ENCODE measurements at regions not wholly inside any gene's neighbourhood (a gene's known extent, or its start where the extent isn't known, plus 50 kb on each side); places are given as distances from the start of the nearest gene placed in this dataset.
"Not testable (repeated sequence)": the region's sequence is repeated elsewhere in the genome, so short reads cannot be mapped to it uniquely, and the experiment has no call there.

DNA sequence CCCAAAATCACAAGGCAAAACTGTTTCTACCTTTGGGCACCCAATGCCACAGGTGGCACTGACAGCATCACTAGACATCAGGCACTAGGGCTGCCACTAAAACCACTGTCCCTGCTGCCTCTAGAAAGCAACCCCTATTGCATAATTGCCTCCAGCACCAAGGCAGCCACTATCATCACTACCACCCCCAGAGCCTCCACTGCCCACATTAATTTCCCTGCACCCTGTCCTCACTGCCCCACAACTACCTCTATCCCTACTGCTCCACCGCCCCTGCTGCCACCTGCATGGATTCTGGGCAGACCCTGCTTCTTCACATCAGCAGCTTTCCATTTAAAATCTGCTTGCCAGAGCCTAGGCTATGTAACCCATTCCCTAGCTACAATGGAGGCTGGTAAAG is 68.6 kb upstream of the CACHD1 start:
- DNase-seq (ENCODE audit: extremely low spot score, unreplicated experiment), result no peak
- H3K36me3 Mint-ChIP-seq (ENCODE audit: unreplicated experiment), result no peaks in the 10 kb centered on the region
- H3K9me3 Mint-ChIP-seq (ENCODE audit: unreplicated experiment), result no peaks in the 10 kb centered on the region
- TF ChIP-seq, protein P1, sequence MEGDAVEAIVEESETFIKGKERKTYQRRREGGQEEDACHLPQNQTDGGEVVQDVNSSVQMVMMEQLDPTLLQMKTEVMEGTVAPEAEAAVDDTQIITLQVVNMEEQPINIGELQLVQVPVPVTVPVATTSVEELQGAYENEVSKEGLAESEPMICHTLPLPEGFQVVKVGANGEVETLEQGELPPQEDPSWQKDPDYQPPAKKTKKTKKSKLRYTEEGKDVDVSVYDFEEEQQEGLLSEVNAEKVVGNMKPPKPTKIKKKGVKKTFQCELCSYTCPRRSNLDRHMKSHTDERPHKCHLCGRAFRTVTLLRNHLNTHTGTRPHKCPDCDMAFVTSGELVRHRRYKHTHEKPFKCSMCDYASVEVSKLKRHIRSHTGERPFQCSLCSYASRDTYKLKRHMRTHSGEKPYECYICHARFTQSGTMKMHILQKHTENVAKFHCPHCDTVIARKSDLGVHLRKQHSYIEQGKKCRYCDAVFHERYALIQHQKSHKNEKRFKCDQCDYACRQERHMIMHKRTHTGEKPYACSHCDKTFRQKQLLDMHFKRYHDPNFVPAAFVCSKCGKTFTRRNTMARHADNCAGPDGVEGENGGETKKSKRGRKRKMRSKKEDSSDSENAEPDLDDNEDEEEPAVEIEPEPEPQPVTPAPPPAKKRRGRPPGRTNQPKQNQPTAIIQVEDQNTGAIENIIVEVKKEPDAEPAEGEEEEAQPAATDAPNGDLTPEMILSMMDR (IDR thresholded peaks at IDR 0.05), result no peak
- no peak overlapping the region for H3K27ac Mint-ChIP-seq (ENCODE audit: unreplicated experiment)
- H3K4me3 Mint-ChIP-seq (ENCODE audit: unreplicated experiment), result no peak overlapping the region
- H3K27me3 Mint-ChIP-seq (ENCODE audit: unreplicated experiment), result peaks cover 35% of the 10 kb centered on the region
- H3K4me1 Mint-ChIP-seq (ENCODE audit: unreplicated experiment), result no peaks in the 10 kb centered on the region

DNA sequence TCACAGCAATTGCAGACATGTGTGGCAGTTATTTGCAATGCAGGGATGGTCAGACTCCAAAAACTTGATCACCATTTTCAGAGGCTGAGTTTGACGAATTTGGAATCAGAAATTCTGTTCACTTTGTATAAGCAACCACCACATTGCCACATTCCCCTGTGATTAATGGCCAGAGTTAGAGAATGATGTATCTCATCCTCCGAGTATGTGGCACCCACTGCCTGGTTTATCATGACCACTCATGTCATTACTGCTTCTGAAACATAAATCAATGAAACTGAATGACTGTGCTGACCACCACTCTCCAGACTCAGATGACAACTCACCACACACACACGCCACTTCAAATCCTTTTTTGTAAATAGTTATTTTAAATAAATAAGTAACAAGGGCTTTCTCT is 66.6 kb upstream of the CACHD1 start:
- peaks cover 44% of the 10 kb centered on the region for H3K27me3 Mint-ChIP-seq (ENCODE audit: unreplicated experiment)
- H3K4me3 Mint-ChIP-seq (ENCODE audit: unreplicated experiment), result no peak overlapping the region
- H3K9me3 Mint-ChIP-seq (ENCODE audit: unreplicated experiment), result no peaks in the 10 kb centered on the region
- DNase-seq (ENCODE audit: extremely low spot score, unreplicated experiment), result no peak
- no peaks in the 10 kb centered on the region for H3K4me1 Mint-ChIP-seq (ENCODE audit: unreplicated experiment)
- no peak overlapping the region for H3K27ac Mint-ChIP-seq (ENCODE audit: unreplicated experiment)
- TF ChIP-seq, protein P1 (IDR thresholded peaks at IDR 0.05), result no peak
- no peaks in the 10 kb centered on the region for H3K36me3 Mint-ChIP-seq (ENCODE audit: unreplicated experiment)

DNA sequence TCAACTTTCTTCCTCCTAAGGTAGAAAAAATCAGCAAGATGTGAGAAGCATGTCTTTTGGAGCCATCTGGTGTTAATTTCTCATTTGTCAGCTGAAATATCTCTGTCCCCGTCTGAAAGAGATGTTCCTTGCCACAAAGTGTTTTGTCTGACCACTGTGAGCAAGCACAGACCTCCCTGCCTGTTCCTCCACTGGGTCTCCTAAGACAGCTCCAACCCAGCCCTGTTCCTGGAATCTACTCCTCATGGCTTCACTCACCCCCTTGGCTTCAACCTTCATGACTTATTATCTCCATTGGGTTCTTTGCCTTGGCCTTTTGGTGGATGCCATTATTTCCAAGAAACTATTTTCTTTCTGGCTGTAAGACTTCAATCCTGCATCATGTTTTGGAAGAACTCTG is 65.7 kb upstream of the CACHD1 start:
- Mint-ChIP-seq H3K36me3 (ENCODE audit: unreplicated experiment) (no peaks in the 10 kb centered on the region), H3K9me3 (ENCODE audit: unreplicated experiment) (no peaks in the 10 kb centered on the region), H3K4me3 (ENCODE audit: unreplicated experiment) (no peak overlapping the region), H3K27me3 (ENCODE audit: unreplicated experiment) (peaks cover 44% of the 10 kb centered on the region), H3K4me1 (ENCODE audit: unreplicated experiment) (no peaks in the 10 kb centered on the region), H3K27ac (ENCODE audit: unreplicated experiment) (no peak overlapping the region)
- no peak for DNase-seq (ENCODE audit: extremely low spot score, unreplicated experiment)
- TF ChIP-seq, protein P1 (IDR thresholded peaks at IDR 0.05), result no peak

DNA sequence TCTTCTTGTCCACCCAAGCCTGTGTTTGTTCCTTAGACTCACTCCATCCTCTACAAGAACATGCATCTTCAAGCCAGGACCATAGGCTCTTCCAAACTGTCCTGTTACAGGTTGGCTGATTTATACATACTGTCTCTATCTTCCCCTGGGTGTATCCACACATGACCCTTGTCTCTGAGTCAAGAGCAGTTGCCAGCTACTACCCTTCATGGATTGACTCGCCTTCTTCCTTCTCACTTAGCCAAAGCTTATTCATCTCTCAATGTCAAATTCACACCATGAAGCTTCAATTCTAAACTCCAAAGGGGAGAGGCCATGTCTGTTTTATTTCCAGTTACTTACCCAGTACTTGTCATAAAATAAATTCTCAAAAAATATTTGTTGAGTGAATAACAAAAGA is 64.1 kb upstream of the CACHD1 start:
- Mint-ChIP-seq H3K4me3 (ENCODE audit: unreplicated experiment) (no peak overlapping the region), H3K27me3 (ENCODE audit: unreplicated experiment) (peaks cover 44% of the 10 kb centered on the region), H3K36me3 (ENCODE audit: unreplicated experiment) (no peaks in the 10 kb centered on the region), H3K9me3 (ENCODE audit: unreplicated experiment) (no peaks in the 10 kb centered on the region), H3K4me1 (ENCODE audit: unreplicated experiment) (no peaks in the 10 kb centered on the region), H3K27ac (ENCODE audit: unreplicated experiment) (no peak overlapping the region)
- no peak for DNase-seq (ENCODE audit: extremely low spot score, unreplicated experiment)
- TF ChIP-seq, protein P1 (IDR thresholded peaks at IDR 0.05), result no peak

DNA sequence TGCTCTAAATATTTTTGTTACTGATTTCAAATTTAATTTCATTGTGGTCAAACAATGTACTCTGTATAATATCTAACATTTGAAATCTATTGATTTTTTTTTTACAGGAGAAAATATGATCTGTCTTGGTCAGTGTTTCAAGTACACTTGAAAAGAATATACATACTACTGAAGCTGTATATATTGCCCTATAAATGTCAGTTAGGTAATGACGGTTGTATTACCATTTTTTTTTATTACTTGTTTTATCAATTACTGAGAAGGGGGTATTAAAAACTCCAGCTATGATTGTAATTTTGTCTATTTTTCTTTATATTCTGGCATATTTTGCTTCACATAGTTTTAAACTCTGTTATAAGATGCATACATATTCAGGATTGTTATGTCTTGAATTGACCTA is 59.7 kb upstream of the CACHD1 start:
- no peak for DNase-seq (ENCODE audit: extremely low spot score, unreplicated experiment)
- H3K27ac Mint-ChIP-seq (ENCODE audit: unreplicated experiment), result no peak overlapping the region
- H3K4me3 Mint-ChIP-seq (ENCODE audit: unreplicated experiment), result no peak overlapping the region
- H3K4me1 Mint-ChIP-seq (ENCODE audit: unreplicated experiment), result no peaks in the 10 kb centered on the region
- TF ChIP-seq, protein P1 (IDR thresholded peaks at IDR 0.05), result no peak
- H3K36me3 Mint-ChIP-seq (ENCODE audit: unreplicated experiment), result no peaks in the 10 kb centered on the region
- no peaks in the 10 kb centered on the region for H3K9me3 Mint-ChIP-seq (ENCODE audit: unreplicated experiment)
- peaks cover 31% of the 10 kb centered on the region for H3K27me3 Mint-ChIP-seq (ENCODE audit: unreplicated experiment)

DNA sequence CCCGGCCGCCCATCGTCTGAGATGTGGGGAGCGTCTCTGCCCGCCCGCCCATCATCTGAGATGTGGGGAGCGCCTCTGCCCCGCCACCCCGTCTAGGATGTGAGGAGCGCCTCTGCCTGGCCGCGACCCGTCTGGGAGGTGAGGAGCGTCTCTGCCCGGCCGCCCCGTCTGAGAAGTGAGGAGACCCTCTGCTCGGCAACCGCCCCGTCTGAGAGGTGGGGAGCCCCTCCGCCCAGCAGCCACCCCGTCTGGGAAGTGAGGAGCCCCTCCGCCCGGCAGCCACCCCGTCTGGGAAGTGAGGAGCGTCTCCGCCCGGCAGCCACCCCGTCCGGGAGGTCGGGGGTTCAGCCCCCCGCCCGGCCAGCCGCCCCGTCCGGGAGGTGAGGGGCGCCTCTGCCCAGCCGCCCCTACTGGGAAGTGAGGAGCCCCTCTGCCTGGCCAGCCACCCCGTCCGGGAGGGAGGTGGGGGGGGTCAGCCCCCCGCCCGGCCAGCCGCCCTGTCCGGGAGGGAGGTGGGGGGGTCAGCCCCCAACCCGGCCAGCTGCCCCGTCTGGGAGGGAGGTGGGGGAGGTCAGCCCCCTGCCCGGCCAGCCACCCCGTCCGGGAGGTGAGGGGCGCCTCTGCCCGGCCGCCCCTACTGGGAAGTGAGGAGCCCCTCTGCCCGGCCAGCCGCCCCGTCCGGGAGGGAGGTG is 54.9 kb upstream of the CACHD1 start:
- H3K36me3 Mint-ChIP-seq (ENCODE audit: unreplicated experiment); H3K9me3 Mint-ChIP-seq (ENCODE audit: unreplicated experiment); H3K4me3 Mint-ChIP-seq (ENCODE audit: unreplicated experiment); DNase-seq (ENCODE audit: extremely low spot score, unreplicated experiment); H3K27ac Mint-ChIP-seq (ENCODE audit: unreplicated experiment); H3K4me1 Mint-ChIP-seq (ENCODE audit: unreplicated experiment): not testable (repeated sequence)
- H3K27me3 Mint-ChIP-seq (ENCODE audit: unreplicated experiment), result peaks cover 16% of the 10 kb centered on the region

Data from osteocyte (in vitro differentiated cells).